ENCODE measurements at regions not wholly inside any gene's neighbourhood (a gene's known extent, or its start where the extent isn't known, plus 50 kb on each side); places are given as distances from the start of the nearest gene placed in this dataset.

DNA sequence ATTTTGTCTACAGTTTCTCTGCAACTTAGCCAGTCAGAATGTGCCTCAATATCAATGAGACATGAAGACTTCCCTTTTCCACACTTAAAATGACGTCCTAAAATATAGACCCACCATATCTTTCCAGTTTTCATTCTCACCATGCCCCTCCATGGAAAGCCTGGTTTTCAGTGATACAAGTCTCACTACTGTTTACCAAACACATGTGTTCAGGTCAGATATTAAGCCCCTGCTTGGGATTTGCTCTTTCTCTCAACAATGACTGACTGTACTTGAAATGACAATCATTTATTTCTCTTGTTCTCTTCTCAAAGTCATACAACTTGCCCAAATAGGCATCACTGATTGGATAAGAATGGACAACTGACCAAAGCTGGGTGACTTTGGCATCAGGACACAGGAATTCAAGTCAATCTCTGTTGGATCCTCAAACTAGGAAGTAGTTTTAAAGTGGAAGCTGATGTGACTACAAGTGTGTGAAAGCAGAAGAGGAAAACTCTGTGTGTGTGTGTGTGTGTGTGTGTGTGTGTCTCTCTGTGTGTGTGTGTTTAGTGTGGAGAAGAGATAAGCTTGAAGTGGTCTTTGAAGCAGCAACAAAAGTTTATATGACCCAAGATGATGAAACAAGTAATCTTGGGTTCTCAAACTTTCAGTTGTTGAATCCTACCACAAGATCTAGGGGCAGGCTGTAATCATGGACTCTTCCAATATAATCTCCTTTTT, 217.4 kb upstream of the FGF13 start:
- H3K9me3 ChIP-seq (ENCODE audit: control insufficient read depth in 1 of 2, low read length in 2 of 2): no peaks in the 10 kb centered on the region
- H3K27me3 ChIP-seq (ENCODE audit: low read depth, low read length): no peaks in the 10 kb centered on the region
- H3K36me3 ChIP-seq (ENCODE audit: control insufficient read depth in 1 of 2, insufficient read depth in 2 of 2, low read length in 2 of 2): no peaks in the 10 kb centered on the region
- H3K27ac ChIP-seq (ENCODE audit: low read length): no peak overlapping the region
- H3K4me1 ChIP-seq (ENCODE audit: control insufficient read depth in 1 of 2, insufficient read depth in 2 of 2, low read length in 2 of 2): no peaks in the 10 kb centered on the region
- H3K4me3 ChIP-seq (ENCODE audit: low read depth in 1 of 2, low read length in 2 of 2): no peak overlapping the region

DNA sequence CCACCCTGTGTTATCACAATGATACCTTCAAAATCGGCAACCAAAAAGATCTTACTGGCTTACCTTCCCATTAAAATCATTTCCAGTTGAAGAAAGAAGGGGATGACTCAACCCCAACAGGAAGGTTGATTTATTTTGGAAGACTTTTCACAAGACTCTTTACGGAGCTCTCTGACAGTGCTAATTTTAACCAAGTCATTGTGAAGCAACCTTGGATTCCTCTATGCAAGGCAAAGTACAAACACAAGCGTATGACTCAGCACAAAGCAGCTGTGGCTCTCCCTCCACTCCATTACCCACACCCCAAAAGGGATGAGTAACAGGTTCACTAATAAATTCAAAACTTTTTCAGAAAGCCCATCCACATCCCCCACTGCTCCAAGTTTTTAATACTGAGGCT, 213.8 kb upstream of the FGF13 start:
- Histone ChIP-seq H3K4me1 (ENCODE audit: control insufficient read depth in 1 of 2, insufficient read depth in 2 of 2, low read length in 2 of 2) (no peaks in the 10 kb centered on the region), H3K9me3 (ENCODE audit: control insufficient read depth in 1 of 2, low read length in 2 of 2) (no peaks in the 10 kb centered on the region), H3K36me3 (ENCODE audit: control insufficient read depth in 1 of 2, insufficient read depth in 2 of 2, low read length in 2 of 2) (no peaks in the 10 kb centered on the region), H3K27ac (ENCODE audit: low read length) (no peak overlapping the region), H3K27me3 (ENCODE audit: low read depth, low read length) (no peaks in the 10 kb centered on the region), H3K4me3 (ENCODE audit: low read depth in 1 of 2, low read length in 2 of 2) (no peak overlapping the region)

DNA sequence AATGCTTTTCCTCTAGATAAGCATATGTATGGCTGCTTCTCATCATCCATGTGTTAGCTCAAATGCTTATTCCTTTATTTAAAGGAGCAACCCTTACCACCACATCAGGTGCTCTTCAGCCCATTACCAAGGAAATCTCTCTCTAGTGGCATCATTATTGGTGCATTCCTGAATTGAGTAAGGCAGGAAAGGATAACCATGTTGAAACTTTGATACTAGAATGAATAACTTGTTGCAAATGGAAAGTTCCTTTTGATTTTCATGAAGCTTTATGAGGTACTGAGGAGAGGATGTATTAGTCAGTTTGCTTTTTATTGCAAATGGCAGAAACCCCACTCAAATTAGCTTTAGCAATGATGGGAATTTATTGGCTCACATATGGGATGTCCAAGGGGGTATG, 212.3 kb upstream of the FGF13 start:
- no peaks in the 10 kb centered on the region for H3K36me3 ChIP-seq (ENCODE audit: control insufficient read depth in 1 of 2, insufficient read depth in 2 of 2, low read length in 2 of 2)
- no peak overlapping the region for H3K27ac ChIP-seq (ENCODE audit: low read length)
- H3K9me3 ChIP-seq (ENCODE audit: control insufficient read depth in 1 of 2, low read length in 2 of 2): no peaks in the 10 kb centered on the region
- no peaks in the 10 kb centered on the region for H3K27me3 ChIP-seq (ENCODE audit: low read depth, low read length)
- H3K4me1 ChIP-seq (ENCODE audit: control insufficient read depth in 1 of 2, insufficient read depth in 2 of 2, low read length in 2 of 2): no peaks in the 10 kb centered on the region
- H3K4me3 ChIP-seq (ENCODE audit: low read depth in 1 of 2, low read length in 2 of 2): no peak overlapping the region

DNA sequence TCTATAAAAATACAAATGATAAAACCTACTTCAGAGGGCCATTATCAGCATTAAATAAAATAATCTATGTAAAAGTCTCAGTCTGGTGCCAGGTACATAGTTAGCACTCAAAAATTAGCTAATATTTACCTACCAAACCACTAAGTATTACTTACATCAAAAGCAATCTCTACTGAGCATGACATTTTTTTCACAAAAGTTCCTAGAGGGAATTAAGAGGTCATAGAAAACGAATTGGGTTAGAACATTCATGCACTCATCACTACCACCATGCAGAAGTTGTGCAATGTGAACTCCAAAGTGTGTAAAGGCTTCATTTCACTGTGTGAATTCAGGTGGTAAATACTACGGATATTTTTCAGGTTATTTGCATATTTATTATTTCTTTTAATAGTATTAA, 209.5 kb upstream of the FGF13 start:
- H3K4me3 ChIP-seq (ENCODE audit: low read depth in 1 of 2, low read length in 2 of 2): no peak overlapping the region
- no peaks in the 10 kb centered on the region for H3K27me3 ChIP-seq (ENCODE audit: low read depth, low read length)
- H3K9me3 ChIP-seq (ENCODE audit: control insufficient read depth in 1 of 2, low read length in 2 of 2): no peaks in the 10 kb centered on the region
- no peaks in the 10 kb centered on the region for H3K4me1 ChIP-seq (ENCODE audit: control insufficient read depth in 1 of 2, insufficient read depth in 2 of 2, low read length in 2 of 2)
- H3K36me3 ChIP-seq (ENCODE audit: control insufficient read depth in 1 of 2, insufficient read depth in 2 of 2, low read length in 2 of 2): no peaks in the 10 kb centered on the region
- H3K27ac ChIP-seq (ENCODE audit: low read length): no peak overlapping the region

DNA sequence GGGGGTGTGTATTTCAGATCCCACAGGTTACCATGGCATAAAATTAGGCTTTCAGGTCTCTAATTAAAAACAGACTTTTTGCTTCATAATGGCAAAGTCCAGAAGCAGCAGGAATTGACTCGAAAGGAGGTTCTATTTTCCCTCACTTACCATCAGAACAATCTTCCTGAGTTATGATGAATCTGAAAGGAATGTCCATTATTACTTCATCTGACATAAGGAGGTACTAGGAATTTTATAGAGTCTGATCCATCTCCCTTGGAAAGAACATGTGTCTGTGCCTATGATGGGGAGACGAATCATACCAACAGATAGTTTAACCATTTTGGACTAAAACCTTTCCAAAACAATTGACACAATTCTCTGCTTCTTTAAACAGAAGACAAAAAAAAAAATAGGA, 206.3 kb upstream of the FGF13 start:
- H3K4me3 ChIP-seq (ENCODE audit: low read depth in 1 of 2, low read length in 2 of 2): no peak overlapping the region
- H3K27me3 ChIP-seq (ENCODE audit: low read depth, low read length): no peaks in the 10 kb centered on the region
- no peaks in the 10 kb centered on the region for H3K9me3 ChIP-seq (ENCODE audit: control insufficient read depth in 1 of 2, low read length in 2 of 2)
- no peak overlapping the region for H3K27ac ChIP-seq (ENCODE audit: low read length)
- H3K4me1 ChIP-seq (ENCODE audit: control insufficient read depth in 1 of 2, insufficient read depth in 2 of 2, low read length in 2 of 2): no peaks in the 10 kb centered on the region
- no peaks in the 10 kb centered on the region for H3K36me3 ChIP-seq (ENCODE audit: control insufficient read depth in 1 of 2, insufficient read depth in 2 of 2, low read length in 2 of 2)

DNA sequence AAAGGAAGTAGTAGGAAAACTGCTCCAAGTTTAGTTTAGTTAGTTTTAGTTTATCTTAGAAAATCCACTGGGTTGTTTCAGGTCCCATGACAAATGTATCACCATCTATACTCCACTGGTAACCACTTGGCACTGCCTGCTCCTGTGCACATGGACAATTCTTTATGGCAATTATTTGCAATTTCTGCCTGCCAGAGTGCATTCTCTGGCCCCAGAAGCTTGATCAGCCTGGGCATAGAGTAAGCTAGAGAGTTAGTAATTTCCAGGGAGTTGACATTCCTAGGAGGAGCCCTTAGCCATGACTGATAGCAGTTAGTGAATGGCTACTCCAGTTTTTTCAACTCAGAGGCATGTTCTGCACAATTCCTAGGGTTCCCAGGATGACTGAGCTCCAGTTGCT, 203.2 kb upstream of the FGF13 start:
- H3K27ac ChIP-seq (ENCODE audit: low read length): no peak overlapping the region
- no peaks in the 10 kb centered on the region for H3K36me3 ChIP-seq (ENCODE audit: control insufficient read depth in 1 of 2, insufficient read depth in 2 of 2, low read length in 2 of 2)
- no peaks in the 10 kb centered on the region for H3K9me3 ChIP-seq (ENCODE audit: control insufficient read depth in 1 of 2, low read length in 2 of 2)
- no peak overlapping the region for H3K4me3 ChIP-seq (ENCODE audit: low read depth in 1 of 2, low read length in 2 of 2)
- no peaks in the 10 kb centered on the region for H3K4me1 ChIP-seq (ENCODE audit: control insufficient read depth in 1 of 2, insufficient read depth in 2 of 2, low read length in 2 of 2)
- no peaks in the 10 kb centered on the region for H3K27me3 ChIP-seq (ENCODE audit: low read depth, low read length)

DNA sequence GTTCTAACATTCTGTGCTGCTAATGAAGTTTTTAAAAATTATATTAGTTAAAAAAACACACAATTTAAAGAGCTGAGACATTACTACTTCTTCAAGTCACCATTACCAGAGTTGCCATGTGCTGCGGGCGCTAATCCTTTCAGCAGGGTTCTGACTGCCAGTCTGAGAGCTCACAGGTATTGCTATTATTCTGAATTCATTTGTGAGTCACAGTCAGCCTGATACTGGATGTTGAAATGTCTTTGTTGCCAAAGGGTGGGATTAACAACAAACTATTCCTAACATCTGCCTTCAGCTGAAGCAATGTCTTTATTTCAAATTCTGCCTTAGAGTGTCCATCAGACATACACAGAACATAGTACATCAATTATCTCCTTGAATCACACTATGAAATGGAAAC, 197.1 kb upstream of the FGF13 start:
- Histone ChIP-seq H3K36me3 (ENCODE audit: control insufficient read depth in 1 of 2, insufficient read depth in 2 of 2, low read length in 2 of 2) (no peaks in the 10 kb centered on the region), H3K4me1 (ENCODE audit: control insufficient read depth in 1 of 2, insufficient read depth in 2 of 2, low read length in 2 of 2) (no peaks in the 10 kb centered on the region), H3K9me3 (ENCODE audit: control insufficient read depth in 1 of 2, low read length in 2 of 2) (no peaks in the 10 kb centered on the region), H3K4me3 (ENCODE audit: low read depth in 1 of 2, low read length in 2 of 2) (no peak overlapping the region), H3K27ac (ENCODE audit: low read length) (no peak overlapping the region), H3K27me3 (ENCODE audit: low read depth, low read length) (no peaks in the 10 kb centered on the region)

DNA sequence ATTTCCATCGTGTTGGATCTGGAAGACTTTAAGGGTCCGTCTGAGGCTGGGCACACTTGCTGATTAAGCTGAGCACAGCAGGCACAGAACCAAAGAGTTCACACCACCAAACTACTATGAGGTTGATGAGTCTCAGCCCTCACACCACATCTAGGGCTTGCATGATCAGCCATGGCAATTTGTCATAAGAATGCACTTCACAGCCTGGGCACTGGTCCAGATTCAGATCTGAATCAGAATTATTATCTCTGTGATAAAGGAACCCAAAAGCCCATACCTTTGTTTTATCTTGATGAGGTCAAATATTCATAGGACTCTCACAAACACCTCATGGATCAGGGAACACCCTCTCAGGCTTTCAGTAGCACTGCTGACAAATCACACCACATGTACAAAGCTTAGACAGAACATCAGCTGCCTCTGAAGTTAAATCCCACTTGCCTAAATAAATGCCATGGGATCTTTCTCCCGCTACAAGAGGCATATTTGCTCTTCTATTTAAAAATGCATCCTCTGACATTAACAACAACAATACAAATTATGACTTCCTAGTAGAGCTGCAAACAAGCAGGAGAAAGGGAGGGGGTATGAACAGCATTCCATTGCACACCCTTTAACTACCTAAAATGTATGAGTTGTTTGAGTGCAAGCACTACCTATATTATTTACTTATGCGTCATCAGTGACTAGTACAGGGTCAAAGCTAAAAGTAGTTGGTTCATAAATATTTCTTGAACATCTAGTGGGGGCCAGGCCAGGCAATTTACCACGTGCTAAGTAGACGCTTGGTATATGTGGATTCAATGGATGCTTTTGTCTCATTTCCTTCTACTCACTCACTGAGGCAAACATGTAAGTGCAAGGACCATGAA, 186.3 kb upstream of the FGF13 start:
- Histone ChIP-seq H3K4me3 (ENCODE audit: low read depth in 1 of 2, low read length in 2 of 2) (no peak overlapping the region), H3K27me3 (ENCODE audit: low read depth, low read length) (no peaks in the 10 kb centered on the region), H3K9me3 (ENCODE audit: control insufficient read depth in 1 of 2, low read length in 2 of 2) (no peaks in the 10 kb centered on the region), H3K36me3 (ENCODE audit: control insufficient read depth in 1 of 2, insufficient read depth in 2 of 2, low read length in 2 of 2) (no peaks in the 10 kb centered on the region), H3K27ac (ENCODE audit: low read length) (no peak overlapping the region), H3K4me1 (ENCODE audit: control insufficient read depth in 1 of 2, insufficient read depth in 2 of 2, low read length in 2 of 2) (no peaks in the 10 kb centered on the region)

DNA sequence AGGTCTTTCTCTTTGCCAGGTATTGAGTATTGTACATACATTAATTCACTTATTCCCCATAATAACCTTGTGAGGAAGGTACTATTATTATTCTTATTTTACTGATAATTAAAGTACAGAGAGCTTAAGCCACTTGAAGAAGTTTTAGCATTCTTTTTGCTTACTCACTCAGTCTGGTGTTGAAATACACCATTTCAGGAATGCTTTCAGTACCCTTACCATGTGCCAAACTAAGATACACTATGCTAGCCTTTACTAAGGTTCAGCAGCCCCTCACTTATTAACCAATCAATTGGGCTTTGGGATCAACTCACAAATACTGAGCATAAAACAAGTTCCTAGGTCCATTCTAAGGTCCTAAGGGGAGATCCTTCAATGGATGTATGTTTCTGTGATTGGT, 179.0 kb upstream of the FGF13 start:
- Histone ChIP-seq H3K36me3 (ENCODE audit: control insufficient read depth in 1 of 2, insufficient read depth in 2 of 2, low read length in 2 of 2) (no peaks in the 10 kb centered on the region), H3K9me3 (ENCODE audit: control insufficient read depth in 1 of 2, low read length in 2 of 2) (no peaks in the 10 kb centered on the region), H3K27ac (ENCODE audit: low read length) (no peak overlapping the region), H3K4me1 (ENCODE audit: control insufficient read depth in 1 of 2, insufficient read depth in 2 of 2, low read length in 2 of 2) (no peaks in the 10 kb centered on the region), H3K27me3 (ENCODE audit: low read depth, low read length) (no peaks in the 10 kb centered on the region), H3K4me3 (ENCODE audit: low read depth in 1 of 2, low read length in 2 of 2) (no peak overlapping the region)

DNA sequence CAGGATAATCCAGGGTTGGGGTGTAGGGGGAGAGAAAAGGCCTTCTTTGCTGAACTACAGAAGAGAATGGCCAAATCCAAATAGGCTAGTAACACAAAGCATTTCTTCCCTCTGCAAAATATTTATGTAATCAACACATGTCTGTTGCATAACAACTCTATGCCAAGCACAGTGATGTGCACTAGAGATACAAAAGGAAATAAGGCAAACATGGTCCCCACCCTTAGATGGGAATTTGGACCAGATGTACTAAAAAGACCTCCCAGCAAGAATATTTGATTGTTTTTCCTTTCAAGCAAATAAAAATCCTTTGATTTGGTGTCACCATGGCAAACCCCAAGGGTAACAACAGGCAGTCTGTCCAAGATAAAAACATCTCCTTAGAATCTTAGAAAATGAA, 177.6 kb upstream of the FGF13 start:
- no peaks in the 10 kb centered on the region for H3K36me3 ChIP-seq (ENCODE audit: control insufficient read depth in 1 of 2, insufficient read depth in 2 of 2, low read length in 2 of 2)

DNA sequence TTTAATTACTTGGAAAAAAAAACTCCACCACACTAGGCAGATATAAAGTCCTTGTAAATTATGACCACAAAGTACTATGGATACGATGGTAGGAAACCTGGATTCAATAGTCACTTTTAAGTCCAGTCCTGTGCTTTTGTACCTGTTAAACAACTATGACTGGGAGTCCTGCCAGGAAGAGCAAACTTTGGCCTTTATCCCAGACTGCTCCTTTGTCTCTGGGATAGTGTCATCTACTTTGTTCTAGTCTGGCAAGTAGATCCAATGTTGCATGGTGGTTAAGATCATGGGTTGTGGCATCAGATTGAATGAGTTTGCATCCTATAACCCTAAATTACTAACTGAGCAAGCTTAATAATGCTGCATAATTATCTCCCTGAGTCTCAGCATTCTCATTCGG, 175.3 kb upstream of the FGF13 start:
- no peak overlapping the region for H3K4me3 ChIP-seq (ENCODE audit: low read depth in 1 of 2, low read length in 2 of 2)
- no peaks in the 10 kb centered on the region for H3K9me3 ChIP-seq (ENCODE audit: control insufficient read depth in 1 of 2, low read length in 2 of 2)
- H3K27ac ChIP-seq (ENCODE audit: low read length): no peak overlapping the region
- H3K36me3 ChIP-seq (ENCODE audit: control insufficient read depth in 1 of 2, insufficient read depth in 2 of 2, low read length in 2 of 2): no peaks in the 10 kb centered on the region
- no peaks in the 10 kb centered on the region for H3K27me3 ChIP-seq (ENCODE audit: low read depth, low read length)
- no peaks in the 10 kb centered on the region for H3K4me1 ChIP-seq (ENCODE audit: control insufficient read depth in 1 of 2, insufficient read depth in 2 of 2, low read length in 2 of 2)

More for the DNA sequence above, 177.6 kb upstream of the FGF13 start:
- no peaks in the 10 kb centered on the region for H3K27me3 ChIP-seq (ENCODE audit: low read depth, low read length)
- H3K27ac ChIP-seq (ENCODE audit: low read length): no peak overlapping the region
- H3K4me1 ChIP-seq (ENCODE audit: control insufficient read depth in 1 of 2, insufficient read depth in 2 of 2, low read length in 2 of 2): no peaks in the 10 kb centered on the region
- H3K9me3 ChIP-seq (ENCODE audit: control insufficient read depth in 1 of 2, low read length in 2 of 2): no peaks in the 10 kb centered on the region
- H3K4me3 ChIP-seq (ENCODE audit: low read depth in 1 of 2, low read length in 2 of 2): no peak overlapping the region
